ENCODE measurements at regions not wholly inside any gene's neighbourhood (a gene's known extent, or its start where the extent isn't known, plus 50 kb on each side); places are given as distances from the start of the nearest gene placed in this dataset.

DNA sequence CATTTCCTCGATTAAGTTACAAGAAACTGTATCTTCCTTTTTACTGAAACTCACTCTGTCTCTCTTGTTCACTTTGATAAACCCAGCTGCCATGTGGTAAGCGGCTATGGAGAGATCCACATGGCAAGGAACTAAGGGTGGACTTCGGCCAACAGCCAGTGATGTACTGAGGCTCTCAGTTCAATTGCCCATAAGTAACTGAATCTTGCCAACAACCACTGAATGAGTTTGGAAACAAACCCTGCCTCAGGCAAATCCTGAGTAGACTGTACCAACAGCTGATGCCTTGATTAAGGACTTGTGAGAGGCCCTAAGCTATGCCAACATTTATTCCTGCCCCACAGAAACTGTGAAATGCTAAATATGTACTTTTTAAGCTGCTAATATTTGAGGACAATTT is 433.5 kb downstream of the PLOD2 start:
- no peak for FAIRE-seq
- H3K4me2 ChIP-seq (ENCODE audit: control insufficient read depth, extremely low read depth, insufficient read depth, low read depth, low read length), result no peak overlapping the region
- no peak overlapping the region for H3K9ac ChIP-seq (ENCODE audit: control insufficient read depth, extremely low read depth, insufficient read depth, low read length)
- H3K79me2 ChIP-seq (ENCODE audit: control insufficient read depth, insufficient read depth, low read length), result no peaks in the 10 kb centered on the region
- no peaks in the 10 kb centered on the region for H3K9me1 ChIP-seq (ENCODE audit: control insufficient read depth, extremely low read depth, insufficient read depth, low read length)
- no peak overlapping the region for H3K27ac ChIP-seq (ENCODE audit: control insufficient read depth, insufficient read depth, low read length)
- no peak overlapping the region for H3K4me3 ChIP-seq (ENCODE audit: control insufficient read depth in 2 of 3, extremely low read depth in 1 of 3, insufficient read depth in 2 of 3, low read depth in 1 of 3, low read length in 3 of 3)
- H3K36me3 ChIP-seq (ENCODE audit: control insufficient read depth in 2 of 2, extremely low read depth in 1 of 2, insufficient read depth in 2 of 2, low read length in 2 of 2), result no peaks in the 10 kb centered on the region
- no peaks in the 10 kb centered on the region for H3K9me3 ChIP-seq (ENCODE audit: control insufficient read depth, low read depth, low read length)
- no peaks in the 10 kb centered on the region for H3K27me3 ChIP-seq (ENCODE audit: control insufficient read depth, extremely low read depth, insufficient read depth, low read length)
- no peak overlapping the region for H2AFZ ChIP-seq (ENCODE audit: control insufficient read depth, low read length)
- H3K4me1 ChIP-seq (ENCODE audit: control insufficient read depth, extremely low read depth, insufficient read depth, low read length), result no peaks in the 10 kb centered on the region
- no peak for DNase-seq (ENCODE audit: low read depth, low spot score)
- no peaks in the 10 kb centered on the region for H4K20me1 ChIP-seq (ENCODE audit: control insufficient read depth, extremely low read depth, insufficient read depth, low read length)
- dilution Hi-C loops (cut with MboI; ENCODE audit: extremely low pct_ligation_motif_present, low sequenced_read_pairs), result no loop called here
- no peak for TF ChIP-seq EZH2 (IDR thresholded peaks at IDR 0.05; ENCODE audit: low read length)
- TF ChIP-seq, protein P1, sequence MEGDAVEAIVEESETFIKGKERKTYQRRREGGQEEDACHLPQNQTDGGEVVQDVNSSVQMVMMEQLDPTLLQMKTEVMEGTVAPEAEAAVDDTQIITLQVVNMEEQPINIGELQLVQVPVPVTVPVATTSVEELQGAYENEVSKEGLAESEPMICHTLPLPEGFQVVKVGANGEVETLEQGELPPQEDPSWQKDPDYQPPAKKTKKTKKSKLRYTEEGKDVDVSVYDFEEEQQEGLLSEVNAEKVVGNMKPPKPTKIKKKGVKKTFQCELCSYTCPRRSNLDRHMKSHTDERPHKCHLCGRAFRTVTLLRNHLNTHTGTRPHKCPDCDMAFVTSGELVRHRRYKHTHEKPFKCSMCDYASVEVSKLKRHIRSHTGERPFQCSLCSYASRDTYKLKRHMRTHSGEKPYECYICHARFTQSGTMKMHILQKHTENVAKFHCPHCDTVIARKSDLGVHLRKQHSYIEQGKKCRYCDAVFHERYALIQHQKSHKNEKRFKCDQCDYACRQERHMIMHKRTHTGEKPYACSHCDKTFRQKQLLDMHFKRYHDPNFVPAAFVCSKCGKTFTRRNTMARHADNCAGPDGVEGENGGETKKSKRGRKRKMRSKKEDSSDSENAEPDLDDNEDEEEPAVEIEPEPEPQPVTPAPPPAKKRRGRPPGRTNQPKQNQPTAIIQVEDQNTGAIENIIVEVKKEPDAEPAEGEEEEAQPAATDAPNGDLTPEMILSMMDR (optimal IDR thresholded peaks at IDR 0.05 in 1 of 3, IDR thresholded peaks at IDR 0.05 in 1 of 3, conservative IDR thresholded peaks at IDR 0.05 in 1 of 3; ENCODE audit: extremely low read depth in 1 of 3, insufficient read depth in 2 of 3, low read length in 3 of 3), result no peak

DNA sequence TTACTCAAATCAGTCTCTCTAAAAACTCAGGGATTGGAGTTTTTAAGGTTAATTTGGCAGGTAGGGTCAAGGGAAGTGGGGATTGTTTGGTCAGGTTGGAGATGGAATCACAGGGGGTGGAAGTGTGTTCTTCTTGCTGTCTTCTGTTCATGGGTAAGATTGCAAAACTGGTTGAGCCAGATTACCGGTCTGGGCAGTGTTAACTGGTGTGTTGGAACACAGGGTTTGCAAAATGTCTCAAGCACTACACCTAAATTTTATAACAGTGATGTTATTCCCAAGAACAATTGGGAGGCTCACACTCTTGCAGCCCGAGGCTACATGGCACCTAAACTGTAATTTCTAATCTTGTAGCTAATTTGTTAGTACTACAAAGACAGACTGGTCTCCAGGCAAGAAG is 425.4 kb downstream of the PLOD2 start:
- H3K9ac ChIP-seq (ENCODE audit: control insufficient read depth, extremely low read depth, insufficient read depth, low read length), result no peak overlapping the region
- no peaks in the 10 kb centered on the region for H3K9me3 ChIP-seq (ENCODE audit: control insufficient read depth, low read depth, low read length)
- H3K9me1 ChIP-seq (ENCODE audit: control insufficient read depth, extremely low read depth, insufficient read depth, low read length), result no peaks in the 10 kb centered on the region
- dilution Hi-C loops (cut with MboI; ENCODE audit: extremely low pct_ligation_motif_present, low sequenced_read_pairs), result no loop called here
- FAIRE-seq (no peak), DNase-seq (ENCODE audit: low read depth, low spot score) (no peak)
- no peak overlapping the region for H2AFZ ChIP-seq (ENCODE audit: control insufficient read depth, low read length)
- H3K4me1 ChIP-seq (ENCODE audit: control insufficient read depth, extremely low read depth, insufficient read depth, low read length), result no peaks in the 10 kb centered on the region
- H3K36me3 ChIP-seq (ENCODE audit: control insufficient read depth in 2 of 2, extremely low read depth in 1 of 2, insufficient read depth in 2 of 2, low read length in 2 of 2), result no peaks in the 10 kb centered on the region
- no peak overlapping the region for H3K27ac ChIP-seq (ENCODE audit: control insufficient read depth, insufficient read depth, low read length)
- H3K27me3 ChIP-seq (ENCODE audit: control insufficient read depth, extremely low read depth, insufficient read depth, low read length), result no peaks in the 10 kb centered on the region
- H3K4me3 ChIP-seq (ENCODE audit: control insufficient read depth in 2 of 3, extremely low read depth in 1 of 3, insufficient read depth in 2 of 3, low read depth in 1 of 3, low read length in 3 of 3), result no peak overlapping the region
- no peaks in the 10 kb centered on the region for H3K79me2 ChIP-seq (ENCODE audit: control insufficient read depth, insufficient read depth, low read length)
- TF ChIP-seq, protein P1 (optimal IDR thresholded peaks at IDR 0.05 in 1 of 3, IDR thresholded peaks at IDR 0.05 in 1 of 3, conservative IDR thresholded peaks at IDR 0.05 in 1 of 3; ENCODE audit: extremely low read depth in 1 of 3, insufficient read depth in 2 of 3, low read length in 3 of 3), result no peak
- TF ChIP-seq EZH2 (IDR thresholded peaks at IDR 0.05; ENCODE audit: low read length), result no peak
- H4K20me1 ChIP-seq (ENCODE audit: control insufficient read depth, extremely low read depth, insufficient read depth, low read length), result no peaks in the 10 kb centered on the region
- no peak overlapping the region for H3K4me2 ChIP-seq (ENCODE audit: control insufficient read depth, extremely low read depth, insufficient read depth, low read depth, low read length)
